Testis (tissue), 2 donors: ENCODE measurements at regions not wholly inside any gene's neighbourhood (a gene's known extent, or its start where the extent isn't known, plus 50 kb on each side); places are given as distances from the start of the nearest gene placed in this dataset.

Experiments
- CTCF ChIP-seq, 3 experiments: fragments of 450-650 bp in 2 of 3; fragments of 200-600 bp in 1 of 3; sonication (generic) in 1 of 3; IDR thresholded peaks; one replicate each; pipeline ENCODE4 v1.5.1; 2016 to 2019; ENCODE audit warnings: antibody characterized with exemption in 3 of 3, mild to moderate bottlenecking in 2 of 3, moderate library complexity in 1 of 3
- POLR2A ChIP-seq: fragments of 450-650 bp; IDR thresholded peaks from one replicate; pipeline ENCODE4 v1.6.1; 2017; ENCODE audit warnings: antibody characterized with exemption, mild to moderate bottlenecking, moderate library complexity

GRCh38 chr5:88664645-88665044 is 218.3 kb downstream of the MEF2C start:
- no peak for TF ChIP-seq CTCF (IDR thresholded peaks at IDR 0.05)
- no peak for TF ChIP-seq POLR2A
